IPS-18a (cell line): ENCODE measurements at regions not wholly inside any gene's neighbourhood (a gene's known extent, or its start where the extent isn't known, plus 50 kb on each side); places are given as distances from the start of the nearest gene placed in this dataset.

Experiments
- H3K27ac ChIP-seq: one replicate; pipeline ENCODE4 v1.5.1; 2013; ENCODE audit warnings: low read length
- H3K27me3 ChIP-seq: one replicate; pipeline ENCODE4 v1.6.1; 2013; ENCODE audit warnings: mild to moderate bottlenecking, low read length; ENCODE audit not compliant: control insufficient read depth, insufficient read depth
- H3K36me3 ChIP-seq: one replicate; pipeline ENCODE4 v1.6.1; 2013; ENCODE audit warnings: low read depth, low read length; ENCODE audit not compliant: control insufficient read depth
- H3K4me1 ChIP-seq: one replicate; pipeline ENCODE4 v1.6.1; 2013; ENCODE audit warnings: low read depth, low read length; ENCODE audit not compliant: control insufficient read depth
- H3K4me3 ChIP-seq: one replicate; pipeline ENCODE4 v1.5.1; 2013; ENCODE audit warnings: low read length
- H3K9ac ChIP-seq: one replicate; pipeline ENCODE4 v1.6.1; 2013; ENCODE audit warnings: mild to moderate bottlenecking, low read length, moderate library complexity
- H3K9me3 ChIP-seq: one replicate; pipeline ENCODE4 v1.6.1; 2013; ENCODE audit warnings: low read depth, low read length; ENCODE audit not compliant: control insufficient read depth

- no peaks in the 10 kb centered on the region for H3K36me3 ChIP-seq
- no peaks in the 10 kb centered on the region for H3K9me3 ChIP-seq
- H3K9ac ChIP-seq: no peak overlapping the region
- H3K4me1 ChIP-seq: peaks cover 3% of the 10 kb centered on the region
- H3K27ac ChIP-seq: no peak overlapping the region
- peaks cover 8% of the 10 kb centered on the region for H3K27me3 ChIP-seq
- no peak overlapping the region for H3K4me3 ChIP-seq
Measured at GRCh38 chrX:39910651-39911050, 187.1 kb downstream of the BCOR start.

- Histone ChIP-seq H3K9me3 (no peaks in the 10 kb centered on the region), H3K27me3 (peaks cover 8% of the 10 kb centered on the region), H3K27ac (no peak overlapping the region), H3K36me3 (no peaks in the 10 kb centered on the region), H3K9ac (no peak overlapping the region), H3K4me1 (peaks cover 3% of the 10 kb centered on the region), H3K4me3 (no peak overlapping the region)
Measured at GRCh38 chrX:39911278-39911897, 186.4 kb downstream of the BCOR start.

DNA sequence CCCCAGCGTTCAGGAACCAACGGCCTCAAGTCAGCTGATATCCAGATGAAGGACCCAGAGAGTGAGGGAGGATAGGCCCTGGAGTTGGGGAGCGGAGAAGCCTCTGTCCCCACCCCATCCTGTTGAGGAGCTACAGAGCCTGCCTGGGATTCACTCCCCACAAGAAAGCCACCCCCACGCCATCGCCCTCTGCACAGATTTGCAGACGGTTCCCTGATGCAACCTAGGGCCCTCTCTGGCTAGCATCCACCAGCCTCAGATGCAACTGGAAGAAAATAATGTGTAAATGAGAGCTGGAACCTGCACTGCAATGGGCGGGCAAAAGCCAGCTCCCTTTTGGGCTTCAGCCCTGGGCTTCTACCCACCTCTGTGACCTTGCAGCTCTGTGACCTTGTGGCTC is 185.6 kb downstream of the BCOR start:
- Histone ChIP-seq H3K27me3 (peaks cover 8% of the 10 kb centered on the region), H3K9me3 (no peaks in the 10 kb centered on the region), H3K27ac (no peak overlapping the region)

GRCh38 chrX:39915081-39915480 is 182.7 kb downstream of the BCOR start:
- Histone ChIP-seq H3K36me3 (no peaks in the 10 kb centered on the region), H3K27ac (no peak overlapping the region), H3K9me3 (no peaks in the 10 kb centered on the region), H3K4me1 (no peaks in the 10 kb centered on the region), H3K9ac (no peak overlapping the region), H3K27me3 (no peaks in the 10 kb centered on the region), H3K4me3 (no peak overlapping the region)

More for the DNA sequence above, 185.6 kb downstream of the BCOR start:
- Histone ChIP-seq H3K4me1 (peaks cover 3% of the 10 kb centered on the region), H3K9ac (no peak overlapping the region), H3K4me3 (no peak overlapping the region), H3K36me3 (no peaks in the 10 kb centered on the region)

GRCh38 chrX:39915596-39915995 is 182.2 kb downstream of the BCOR start:
- no peaks in the 10 kb centered on the region for H3K36me3 ChIP-seq
- no peak overlapping the region for H3K4me3 ChIP-seq
- H3K9me3 ChIP-seq: no peaks in the 10 kb centered on the region
- H3K4me1 ChIP-seq: no peaks in the 10 kb centered on the region
- H3K27ac ChIP-seq: no peak overlapping the region
- H3K27me3 ChIP-seq: no peaks in the 10 kb centered on the region
- no peak overlapping the region for H3K9ac ChIP-seq

- H3K27ac ChIP-seq: no peak overlapping the region
Measured at GRCh38 chrX:39921838-39922237, 175.9 kb downstream of the BCOR start.

DNA sequence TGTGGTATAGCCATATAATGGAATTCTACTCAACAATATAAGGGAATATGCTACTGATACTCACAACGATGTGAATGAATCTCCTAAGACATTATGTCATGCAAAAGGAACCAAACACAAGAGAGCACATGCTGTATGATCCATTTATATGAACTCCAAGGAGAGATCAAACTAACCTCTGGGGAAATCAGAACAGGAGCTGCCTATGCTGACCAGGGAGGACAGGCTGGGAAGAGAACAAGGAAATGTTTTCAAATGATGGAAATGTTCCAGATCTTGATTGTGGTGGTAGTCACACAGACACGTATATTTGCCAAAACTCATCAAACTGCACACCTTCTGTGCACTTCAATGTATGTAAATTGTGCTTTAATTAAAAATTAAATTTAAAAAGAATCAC is 175.3 kb downstream of the BCOR start:
- no peak overlapping the region for H3K27ac ChIP-seq

More at GRCh38 chrX:39921838-39922237, 175.9 kb downstream of the BCOR start:
- no peaks in the 10 kb centered on the region for H3K27me3 ChIP-seq
- H3K9ac ChIP-seq: no peak overlapping the region
- no peaks in the 10 kb centered on the region for H3K36me3 ChIP-seq
- no peaks in the 10 kb centered on the region for H3K4me1 ChIP-seq
- no peaks in the 10 kb centered on the region for H3K9me3 ChIP-seq
- no peak overlapping the region for H3K4me3 ChIP-seq

DNA sequence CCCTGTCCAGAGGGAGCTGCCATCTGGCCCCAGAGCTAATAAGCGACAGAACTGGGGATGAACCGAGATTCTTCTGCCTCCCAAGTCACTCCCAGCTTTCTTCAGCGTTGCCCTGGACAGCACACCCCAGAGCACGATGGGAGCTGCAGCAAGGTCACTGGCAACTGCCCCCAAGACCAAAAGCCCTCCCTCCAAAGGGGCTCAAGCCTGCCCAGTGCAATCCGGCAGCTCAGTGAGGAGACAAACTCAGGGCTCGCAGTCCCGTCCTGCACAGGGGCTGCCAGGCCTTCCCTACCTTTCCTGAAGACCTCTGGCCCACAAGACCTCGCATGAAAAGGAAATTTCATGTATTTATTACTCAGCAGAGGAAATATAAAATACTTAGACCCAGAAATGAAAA is 174.8 kb downstream of the BCOR start:
- no peaks in the 10 kb centered on the region for H3K36me3 ChIP-seq
- no peak overlapping the region for H3K27ac ChIP-seq
- no peak overlapping the region for H3K4me3 ChIP-seq
- no peaks in the 10 kb centered on the region for H3K9me3 ChIP-seq
- no peak overlapping the region for H3K9ac ChIP-seq
- no peaks in the 10 kb centered on the region for H3K4me1 ChIP-seq
- H3K27me3 ChIP-seq: no peaks in the 10 kb centered on the region

More for the DNA sequence above, 175.3 kb downstream of the BCOR start:
- Histone ChIP-seq H3K9me3 (no peaks in the 10 kb centered on the region), H3K4me1 (no peaks in the 10 kb centered on the region), H3K27me3 (no peaks in the 10 kb centered on the region), H3K4me3 (no peak overlapping the region), H3K36me3 (no peaks in the 10 kb centered on the region), H3K9ac (no peak overlapping the region)

- Histone ChIP-seq H3K27ac (no peak overlapping the region), H3K4me1 (peaks cover 10% of the 10 kb centered on the region), H3K4me3 (no peak overlapping the region), H3K36me3 (no peaks in the 10 kb centered on the region), H3K9me3 (no peaks in the 10 kb centered on the region), H3K9ac (no peak overlapping the region), H3K27me3 (no peaks in the 10 kb centered on the region)
Measured at GRCh38 chrX:39927380-39927779, 170.4 kb downstream of the BCOR start.

- H3K27ac ChIP-seq: no peak overlapping the region
Measured at GRCh38 chrX:39928704-39929378, 168.9 kb downstream of the BCOR start.

DNA sequence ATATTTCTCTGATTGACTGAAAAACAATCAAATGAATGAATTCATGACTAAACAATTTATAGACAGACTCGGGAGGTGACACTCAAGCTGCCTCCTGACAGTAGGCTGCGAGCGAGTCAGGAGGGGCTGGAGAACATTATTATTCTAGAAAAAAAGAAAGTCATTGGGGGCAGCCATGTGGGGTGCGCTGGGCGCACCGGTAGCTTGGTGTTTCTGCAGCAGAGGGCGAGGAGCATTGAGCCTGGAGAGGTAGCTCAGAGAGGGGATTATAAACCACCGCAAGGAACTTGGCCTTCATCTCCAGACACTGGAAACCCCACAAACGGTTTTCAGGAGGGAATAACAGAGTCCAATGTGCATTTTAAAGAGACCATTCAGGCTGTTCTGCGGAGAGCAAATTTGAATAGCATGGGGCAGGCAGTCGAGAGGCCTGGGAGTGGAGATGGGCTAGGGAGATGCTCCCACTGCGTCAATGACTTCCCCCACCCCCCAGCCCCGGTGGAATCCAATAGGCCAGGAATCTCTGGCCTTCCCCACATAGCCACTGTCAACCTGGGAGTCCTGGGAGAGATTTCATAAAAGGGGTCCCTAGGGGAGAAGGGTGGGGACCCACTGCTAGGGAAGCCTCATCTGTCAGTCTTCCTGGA is 168.3 kb downstream of the BCOR start:
- Histone ChIP-seq H3K9me3 (no peaks in the 10 kb centered on the region), H3K9ac (no peak overlapping the region), H3K36me3 (no peaks in the 10 kb centered on the region), H3K27ac (no peak overlapping the region), H3K4me1 (peaks cover 10% of the 10 kb centered on the region), H3K4me3 (no peak overlapping the region), H3K27me3 (no peaks in the 10 kb centered on the region)

More at GRCh38 chrX:39928704-39929378, 168.9 kb downstream of the BCOR start:
- no peaks in the 10 kb centered on the region for H3K9me3 ChIP-seq
- peaks cover 10% of the 10 kb centered on the region for H3K4me1 ChIP-seq
- no peak overlapping the region for H3K9ac ChIP-seq
- no peak overlapping the region for H3K4me3 ChIP-seq
- no peaks in the 10 kb centered on the region for H3K36me3 ChIP-seq
- H3K27me3 ChIP-seq: no peaks in the 10 kb centered on the region
